Vagina (tissue), 2 donors: ENCODE measurements at regions not wholly inside any gene's neighbourhood (a gene's known extent, or its start where the extent isn't known, plus 50 kb on each side); places are given as distances from the start of the nearest gene placed in this dataset.

Experiments used
- DNase-seq, 2 donors: peaks; one replicate each; pipeline ENCODE4 v3.0.0-alpha.2; 2017; ENCODE audit errors: extremely low spot score in 2 of 2
- H3K27ac ChIP-seq: fragments of 200-600 bp; sonication (generic); one replicate; pipeline ENCODE4 v1.5.1; 2019
- H3K27me3 ChIP-seq: fragments of 200-600 bp; sonication (generic); one replicate; pipeline ENCODE4 v1.5.1; 2019
- H3K36me3 ChIP-seq, 2 donors: fragments of 200-600 bp; sonication (generic); one replicate each; pipeline ENCODE4 v1.5.1; 2017 to 2019
- H3K4me1 ChIP-seq: fragments of 200-600 bp; sonication (generic); one replicate; pipeline ENCODE4 v1.5.1; 2019
- H3K4me3 ChIP-seq, 2 donors: fragments of 200-600 bp; sonication (generic); 1 replicate in 1 of 2; 2 replicates in 1 of 2; pipeline ENCODE4 v1.5.1; 2016 to 2019
- H3K9me3 ChIP-seq: fragments of 200-600 bp; sonication (generic); one replicate; pipeline ENCODE4 v1.5.1; 2019
- CTCF ChIP-seq, 3 experiments: fragments of 450-650 bp in 2 of 3; fragments of 200-600 bp in 1 of 3; sonication (generic) in 1 of 3; IDR thresholded peaks; one replicate each; pipeline ENCODE4 v1.5.1; 2017 to 2019; ENCODE audit warnings: antibody characterized with exemption in 3 of 3, mild to moderate bottlenecking in 2 of 3, moderate library complexity in 2 of 3
- POLR2A ChIP-seq, 2 donors: fragments of 450-650 bp; IDR thresholded peaks; one replicate each; pipeline ENCODE4 v1.6.1; 2017; ENCODE audit warnings: antibody characterized with exemption in 2 of 2, mild to moderate bottlenecking in 2 of 2, moderate library complexity in 2 of 2
- POLR2AphosphoS5 ChIP-seq, 2 donors: sonication (generic); formaldehyde crosslinking; IDR thresholded peaks; one replicate each; pipeline ENCODE4 v1.9.0; 2017; ENCODE audit warnings: antibody characterized with exemption in 2 of 2, mild to moderate bottlenecking in 2 of 2, low read depth in 1 of 2; ENCODE audit not compliant: insufficient read depth in 1 of 2
- intact Hi-C: fragments of 100-400 bp; cut with DNase I; formaldehyde crosslinking; loops from one replicate; pipeline ENCODE4 v1.15.1; 2023

GRCh38 chr18:22477222-22477621, 59.5 kb upstream of the CTAGE1 start:
- H3K4me3 ChIP-seq, result no peak overlapping the region
- no peak overlapping the region for H3K27ac ChIP-seq
- TF ChIP-seq POLR2A (IDR thresholded peaks at IDR 0.05), result no peak
- no peak for TF ChIP-seq POLR2AphosphoS5 (IDR thresholded peaks at IDR 0.05; ENCODE audit: insufficient read depth in 1 of 2, low read depth in 1 of 2)
- no peak for TF ChIP-seq CTCF (IDR thresholded peaks at IDR 0.05)
- H3K9me3 ChIP-seq, result no peaks in the 10 kb centered on the region
- no peaks in the 10 kb centered on the region for H3K36me3 ChIP-seq
- intact Hi-C loops, result no loop called here
- no peaks in the 10 kb centered on the region for H3K27me3 ChIP-seq
- DNase-seq, result no peak
- no peaks in the 10 kb centered on the region for H3K4me1 ChIP-seq

- H3K27me3 ChIP-seq, result no peaks in the 10 kb centered on the region
- no peak overlapping the region for H3K27ac ChIP-seq
Observed at GRCh38 chr18:22482948-22483347, 65.2 kb upstream of the CTAGE1 start.

GRCh38 chr18:22483407-22483806, 65.7 kb upstream of the CTAGE1 start:
- intact Hi-C loops, result no loop called here
- no peaks in the 10 kb centered on the region for H3K9me3 ChIP-seq
- H3K4me3 ChIP-seq, result no peak overlapping the region
- no peak for TF ChIP-seq POLR2AphosphoS5 (IDR thresholded peaks at IDR 0.05; ENCODE audit: insufficient read depth in 1 of 2, low read depth in 1 of 2)
- no peak for TF ChIP-seq POLR2A (IDR thresholded peaks at IDR 0.05)
- no peak for TF ChIP-seq CTCF (IDR thresholded peaks at IDR 0.05)
- no peaks in the 10 kb centered on the region for H3K36me3 ChIP-seq
- H3K4me1 ChIP-seq, result no peaks in the 10 kb centered on the region
- no peak overlapping the region for H3K27ac ChIP-seq
- DNase-seq, result no peak
- no peaks in the 10 kb centered on the region for H3K27me3 ChIP-seq

More at GRCh38 chr18:22482948-22483347, 65.2 kb upstream of the CTAGE1 start:
- H3K9me3 ChIP-seq, result no peaks in the 10 kb centered on the region
- H3K4me1 ChIP-seq, result no peaks in the 10 kb centered on the region
- DNase-seq, result no peak
- H3K36me3 ChIP-seq, result no peaks in the 10 kb centered on the region
- TF ChIP-seq CTCF (IDR thresholded peaks at IDR 0.05) (no peak), POLR2A (IDR thresholded peaks at IDR 0.05) (no peak), POLR2AphosphoS5 (IDR thresholded peaks at IDR 0.05; ENCODE audit: insufficient read depth in 1 of 2, low read depth in 1 of 2) (no peak)
- intact Hi-C loops, result no loop called here
- H3K4me3 ChIP-seq, result no peak overlapping the region

- Histone ChIP-seq H3K9me3 (no peaks in the 10 kb centered on the region), H3K4me1 (no peaks in the 10 kb centered on the region), H3K27ac (no peak overlapping the region), H3K36me3 (no peaks in the 10 kb centered on the region), H3K27me3 (no peaks in the 10 kb centered on the region), H3K4me3 (no peak overlapping the region)
- intact Hi-C loops, result no loop called here
- no peak for DNase-seq
- TF ChIP-seq CTCF (IDR thresholded peaks at IDR 0.05) (no peak), POLR2AphosphoS5 (IDR thresholded peaks at IDR 0.05; ENCODE audit: insufficient read depth in 1 of 2, low read depth in 1 of 2) (no peak), POLR2A (IDR thresholded peaks at IDR 0.05) (no peak)
Observed at GRCh38 chr18:22484471-22484870, 66.8 kb upstream of the CTAGE1 start.

GRCh38 chr18:22485808-22486244, 68.1 kb upstream of the CTAGE1 start:
- no peaks in the 10 kb centered on the region for H3K36me3 ChIP-seq
- intact Hi-C loops, result loop anchor here (1.0 kb wide), 1 partner anchor 27 kb away; no protein-coding TSS in a partner anchor
- TF ChIP-seq CTCF (IDR thresholded peaks at IDR 0.05) (no peak), POLR2A (IDR thresholded peaks at IDR 0.05) (no peak), POLR2AphosphoS5 (IDR thresholded peaks at IDR 0.05; ENCODE audit: insufficient read depth in 1 of 2, low read depth in 1 of 2) (no peak)
- H3K4me3 ChIP-seq, result no peak overlapping the region
- no peaks in the 10 kb centered on the region for H3K27me3 ChIP-seq
- DNase-seq, result no peak
- H3K4me1 ChIP-seq, result no peaks in the 10 kb centered on the region
- no peak overlapping the region for H3K27ac ChIP-seq
- H3K9me3 ChIP-seq, result no peaks in the 10 kb centered on the region
